SK-N-SH (cell line): ENCODE measurements at regions not wholly inside any gene's neighbourhood (a gene's known extent, or its start where the extent isn't known, plus 50 kb on each side); places are given as distances from the start of the nearest gene placed in this dataset.

ENCODE experiments used
- CTCF ChIA-PET: fragments of 300-600, 350-600 bp; formaldehyde crosslinking; extraction: SDS; loops from one replicate; lab custom pipeline; 2021; lab: Yijun Ruan, JAX
- POLR2A ChIA-PET: fragments of 350-600 bp; sonication (Branson Sonifier 250); formaldehyde crosslinking; extraction: SDS; loops from one replicate; lab custom pipeline; 2020; ENCODE audit warnings: antibody characterized with exemption, inconsistent platforms; lab: Yijun Ruan, JAX
- DNase-seq: peaks from one replicate; pipeline ENCODE4 v3.0.0; 2012
- H2AFZ ChIP-seq: fragments of 200-600 bp; sonication (generic); 2 replicates; pipeline ENCODE4 v1.8.1; 2016; ENCODE audit warnings: antibody characterized with exemption, mild to moderate bottlenecking, low read depth
- H3F3A ChIP-seq: fragments of 200-600 bp; sonication (generic); replicated peaks from 2 replicates; pipeline ENCODE3; 2016; ENCODE audit warnings: antibody characterized with exemption, mild to moderate bottlenecking; ENCODE audit not compliant: insufficient read depth
- H3K27ac ChIP-seq, 2 experiments: fragments of 200-500 bp in 1 of 2; fragments of 200-600 bp in 1 of 2; sonication (Bioruptor generic) in 1 of 2; sonication (generic), shearing (Covaris generic) in 1 of 2; 2 replicates each; pipeline versions ENCODE4 v1.5.1 to v1.6.1; 2014 to 2016; ENCODE audit warnings: low read depth in 2 of 2, inconsistent platforms in 1 of 2, low read length in 1 of 2, mild to moderate bottlenecking in 1 of 2, mixed read lengths in 1 of 2
- H3K27me3 ChIP-seq: fragments of 200-600 bp; sonication (generic), shearing (Covaris generic); 2 replicates; pipeline ENCODE4 v1.6.1; 2016; ENCODE audit warnings: mixed run types; ENCODE audit not compliant: insufficient read depth
- H3K36me3 ChIP-seq, 2 experiments: fragments of 200-500 bp in 1 of 2; fragments of 200-600 bp in 1 of 2; sonication (Bioruptor generic) in 1 of 2; sonication (generic) in 1 of 2; replicated peaks in 1 of 2; 2 replicates each; pipeline versions ENCODE3 to v1.5.1; 2014 to 2016; ENCODE audit warnings: low read length in 1 of 2, mild to moderate bottlenecking in 1 of 2; ENCODE audit not compliant: insufficient read depth in 2 of 2, control insufficient read depth in 1 of 2
- H3K4me1 ChIP-seq, 2 experiments: fragments of 200-500 bp in 1 of 2; fragments of 200-600 bp in 1 of 2; sonication (Bioruptor generic) in 1 of 2; sonication (generic), shearing (Covaris generic) in 1 of 2; 2 replicates each; pipeline versions ENCODE4 v1.5.1 to v1.6.1; 2014 to 2016; ENCODE audit warnings: low read depth in 1 of 2, low read length in 1 of 2, mixed run types in 1 of 2; ENCODE audit not compliant: insufficient read depth in 2 of 2, control insufficient read depth in 1 of 2
- H3K4me2 ChIP-seq: fragments of 200-600 bp; sonication (generic), shearing (Covaris generic); 2 replicates; pipeline ENCODE4 v1.6.1; 2017; ENCODE audit warnings: mixed run types
- H3K4me3 ChIP-seq, 2 experiments: fragments of 200-500 bp in 1 of 2; fragments of 200-600 bp in 1 of 2; sonication (Bioruptor generic) in 1 of 2; sonication (generic), shearing (Covaris generic) in 1 of 2; 2 replicates each; pipeline versions ENCODE4 v1.5.1 to v1.8.1; 2014 to 2016; ENCODE audit warnings: low read depth in 2 of 2, inconsistent platforms in 1 of 2, low read length in 1 of 2, mild to moderate bottlenecking in 1 of 2, mixed read lengths in 1 of 2, moderate library complexity in 1 of 2
- H3K79me2 ChIP-seq: fragments of 200-600 bp; sonication (generic); 2 replicates; pipeline ENCODE4 v1.8.1; 2017; ENCODE audit warnings: mild to moderate bottlenecking; ENCODE audit not compliant: insufficient read depth
- H3K9ac ChIP-seq: fragments of 200-600 bp; sonication (generic); 2 replicates; pipeline ENCODE4 v1.6.1; 2017; ENCODE audit warnings: mixed run types
- H3K9me2 ChIP-seq: fragments of 200-600 bp; sonication (generic); 2 replicates; pipeline ENCODE4 v1.6.1; 2017; ENCODE audit warnings: mixed run types
- H3K9me3 ChIP-seq: fragments of 200-600 bp; sonication (generic); 2 replicates; pipeline ENCODE4 v1.6.1; 2017; ENCODE audit warnings: mixed run types, mild to moderate bottlenecking, moderate library complexity
- H4K20me1 ChIP-seq: fragments of 200-600 bp; sonication (generic); 2 replicates; pipeline ENCODE4 v1.6.1; 2017; ENCODE audit warnings: mild to moderate bottlenecking, mixed run types; ENCODE audit not compliant: insufficient read depth
- CHD2 ChIP-seq: fragments of 150-350 bp; IDR thresholded peaks from 2 replicates; pipeline ENCODE4 v1.6.1; 2018; ENCODE audit warnings: low read length; ENCODE audit not compliant: partially characterized antibody
- CTCF ChIP-seq: fragments of 200-600 bp; sonication (generic); IDR thresholded peaks from 2 replicates; pipeline ENCODE4 v1.6.1; 2017; ENCODE audit warnings: antibody characterized with exemption, mild to moderate bottlenecking, moderate library complexity
- ELF1 ChIP-seq: IDR thresholded peaks from 2 replicates; pipeline ENCODE4 v1.4.0; 2012
- EP300 ChIP-seq, 2 experiments: IDR thresholded peaks; 2 replicates each; pipeline versions ENCODE4 v1.4.0 to v1.6.1; 2012; ENCODE audit warnings: borderline replicate concordance in 1 of 2, low read depth in 1 of 2, low read length in 1 of 2
- EZH2phosphoT487 ChIP-seq: fragments of 200-600 bp; sonication (generic); IDR thresholded peaks from 2 replicates; pipeline ENCODE4 v1.6.1; 2017; ENCODE audit warnings: low read depth, mixed run types, mild to moderate bottlenecking, antibody characterized with exemption, moderate library complexity, borderline replicate concordance
- FOXJ3 ChIP-seq: sonication (generic); formaldehyde crosslinking; IDR thresholded peaks from 2 replicates; pipeline ENCODE4 v1.5.1; 2020; ENCODE audit warnings: mild to moderate bottlenecking, missing genetic modification reagents
- FOXM1 ChIP-seq: IDR thresholded peaks from 2 replicates; pipeline ENCODE4 v1.4.0; 2012; ENCODE audit warnings: low read depth, mild to moderate bottlenecking
- MAX ChIP-seq: IDR thresholded peaks from 2 replicates; pipeline ENCODE4 v1.4.0; 2012; ENCODE audit warnings: low read depth
- MEF2A ChIP-seq: IDR thresholded peaks from 2 replicates; pipeline ENCODE4 v1.4.0; 2012; ENCODE audit warnings: low read depth, borderline replicate concordance
- MXI1 ChIP-seq: IDR thresholded peaks from 2 replicates; pipeline ENCODE4 v1.6.1; 2012; ENCODE audit warnings: mild to moderate bottlenecking, low read depth, low read length, improper control_type of control experiment
- RAD21 ChIP-seq: IDR thresholded peaks from 2 replicates; pipeline ENCODE4 v1.6.1; 2012; ENCODE audit warnings: mild to moderate bottlenecking, low read length
- RCOR1 ChIP-seq: fragments of 150-350 bp; IDR thresholded peaks from 2 replicates; pipeline ENCODE4 v1.6.1; 2017; ENCODE audit warnings: antibody characterized with exemption, low read length
- REST ChIP-seq: IDR thresholded peaks from 2 replicates; pipeline ENCODE4 v1.6.1; 2012; ENCODE audit warnings: mild to moderate bottlenecking, low read depth, low read length, moderate library complexity
- RFX5 ChIP-seq: IDR thresholded peaks from 2 replicates; pipeline ENCODE4 v1.6.1; 2012; ENCODE audit warnings: mild to moderate bottlenecking, improper control_type of control experiment, low read length
- RXRA ChIP-seq: IDR thresholded peaks from 2 replicates; pipeline ENCODE4 v1.4.0; 2012; ENCODE audit warnings: low read depth, mild to moderate bottlenecking, borderline replicate concordance
- SIN3A ChIP-seq: IDR thresholded peaks from 2 replicates; pipeline ENCODE4 v1.6.1; 2012; ENCODE audit warnings: low read depth, mild to moderate bottlenecking, low read length, moderate library complexity, borderline replicate concordance
- SMC3 ChIP-seq: IDR thresholded peaks from 2 replicates; pipeline ENCODE4 v1.6.1; 2012; ENCODE audit warnings: low read depth, low read length, improper control_type of control experiment
- TAF1 ChIP-seq: IDR thresholded peaks from 2 replicates; pipeline ENCODE4 v1.6.1; 2012; ENCODE audit warnings: low read depth, mild to moderate bottlenecking, low read length, moderate library complexity, borderline replicate concordance
- USF2 ChIP-seq: fragments of 150-350 bp; IDR thresholded peaks from 2 replicates; pipeline ENCODE4 v1.6.1; 2017; ENCODE audit warnings: antibody characterized with exemption, low read length, low read depth, borderline replicate concordance
- YY1 ChIP-seq: IDR thresholded peaks from 2 replicates; pipeline ENCODE4 v1.4.0; 2012; ENCODE audit warnings: low read depth, mild to moderate bottlenecking

GRCh38 chr3:144200004-144200403 is 228.4 kb downstream of the DIPK2A start:
- no peaks in the 10 kb centered on the region for H3K79me2 ChIP-seq
- ChIA-PET CTCF (no interaction called here), POLR2A (no interaction called here)
- no peaks in the 10 kb centered on the region for H3K9me3 ChIP-seq
- H3K9me2 ChIP-seq = no peaks in the 10 kb centered on the region
- H3K4me1 ChIP-seq = no peaks in the 10 kb centered on the region
- H3F3A ChIP-seq = no peaks in the 10 kb centered on the region
- no peaks in the 10 kb centered on the region for H3K36me3 ChIP-seq
- H3K27me3 ChIP-seq = no peaks in the 10 kb centered on the region
- H3K27ac ChIP-seq = no peak overlapping the region
- no peak overlapping the region for H3K4me2 ChIP-seq
- H3K4me3 ChIP-seq = no peak overlapping the region
- H2AFZ ChIP-seq = no peak overlapping the region
- DNase-seq = no peak
- no peak overlapping the region for H3K9ac ChIP-seq
- no peaks in the 10 kb centered on the region for H4K20me1 ChIP-seq
- TF ChIP-seq TAF1 = no peak
- no peak for TF ChIP-seq FOXJ3 (CRISPR knock-in tag)
- no peak for TF ChIP-seq ELF1
- no peak for TF ChIP-seq MXI1
- no peak for TF ChIP-seq EP300 (IDR thresholded peaks at IDR 0.05; ENCODE audit: borderline replicate concordance in 1 of 2, low read depth in 1 of 2, low read length in 1 of 2)
- no peak for TF ChIP-seq REST
- no peak for TF ChIP-seq RAD21
- no peak for TF ChIP-seq RFX5
- TF ChIP-seq RXRA = no peak
- TF ChIP-seq MAX = no peak
- TF ChIP-seq CTCF = no peak
- TF ChIP-seq CHD2 = no peak
- no peak for TF ChIP-seq RCOR1
- no peak for TF ChIP-seq USF2
- TF ChIP-seq SMC3 = no peak
- no peak for TF ChIP-seq YY1
- TF ChIP-seq SIN3A = no peak
- TF ChIP-seq EZH2phosphoT487 = no peak
- no peak for TF ChIP-seq MEF2A
- no peak for TF ChIP-seq FOXM1
- TF ChIP-seq, all 33 proteins: peak for 0
